ENCODE measurements at regions not wholly inside any gene's neighbourhood (a gene's known extent, or its start where the extent isn't known, plus 50 kb on each side); places are given as distances from the start of the nearest gene placed in this dataset.

DNA sequence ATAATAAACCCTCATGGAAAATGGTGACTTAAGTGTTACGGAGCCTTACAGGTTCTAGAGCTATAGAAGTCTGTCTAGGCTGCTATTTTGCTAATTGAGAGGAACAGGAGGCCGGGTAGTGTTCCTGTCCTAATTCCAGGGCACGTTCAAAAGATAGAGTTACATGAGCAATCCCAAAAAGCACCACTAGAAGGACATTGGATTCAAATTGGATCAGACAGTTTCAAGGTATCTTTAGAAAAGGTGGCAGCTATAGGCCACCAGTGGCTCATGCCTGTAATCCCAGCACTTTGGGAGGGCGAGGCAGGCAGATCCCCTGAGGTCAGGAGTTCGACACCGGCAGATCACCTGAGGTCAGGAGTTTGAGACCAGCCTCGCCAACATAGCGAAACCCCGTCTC lies 458.8 kb downstream of the TMEM232 start:
- TF ChIP-seq, protein P1, sequence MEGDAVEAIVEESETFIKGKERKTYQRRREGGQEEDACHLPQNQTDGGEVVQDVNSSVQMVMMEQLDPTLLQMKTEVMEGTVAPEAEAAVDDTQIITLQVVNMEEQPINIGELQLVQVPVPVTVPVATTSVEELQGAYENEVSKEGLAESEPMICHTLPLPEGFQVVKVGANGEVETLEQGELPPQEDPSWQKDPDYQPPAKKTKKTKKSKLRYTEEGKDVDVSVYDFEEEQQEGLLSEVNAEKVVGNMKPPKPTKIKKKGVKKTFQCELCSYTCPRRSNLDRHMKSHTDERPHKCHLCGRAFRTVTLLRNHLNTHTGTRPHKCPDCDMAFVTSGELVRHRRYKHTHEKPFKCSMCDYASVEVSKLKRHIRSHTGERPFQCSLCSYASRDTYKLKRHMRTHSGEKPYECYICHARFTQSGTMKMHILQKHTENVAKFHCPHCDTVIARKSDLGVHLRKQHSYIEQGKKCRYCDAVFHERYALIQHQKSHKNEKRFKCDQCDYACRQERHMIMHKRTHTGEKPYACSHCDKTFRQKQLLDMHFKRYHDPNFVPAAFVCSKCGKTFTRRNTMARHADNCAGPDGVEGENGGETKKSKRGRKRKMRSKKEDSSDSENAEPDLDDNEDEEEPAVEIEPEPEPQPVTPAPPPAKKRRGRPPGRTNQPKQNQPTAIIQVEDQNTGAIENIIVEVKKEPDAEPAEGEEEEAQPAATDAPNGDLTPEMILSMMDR (conservative IDR thresholded peaks at IDR 0.05; ENCODE audit: low read depth, low read length) = no peak
- no peak for TF ChIP-seq FOS (IDR thresholded peaks at IDR 0.05; ENCODE audit: low read depth, low read length)
- no peak for TF ChIP-seq RCOR1 (IDR thresholded peaks at IDR 0.05; ENCODE audit: insufficient replicate concordance, low read length)
- no peak for TF ChIP-seq POLR2A (IDR thresholded peaks at IDR 0.05; ENCODE audit: low read depth, low read length)
- TF ChIP-seq CEBPB (IDR thresholded peaks at IDR 0.05; ENCODE audit: low read depth, low read length) = no peak
- TF ChIP-seq MAFK (IDR thresholded peaks at IDR 0.05; ENCODE audit: low read depth, low read length) = no peak

Measured in IMR-90 (cell line).